HUDEP-2 (cell line): ENCODE measurements at regions not wholly inside any gene's neighbourhood (a gene's known extent, or its start where the extent isn't known, plus 50 kb on each side); places are given as distances from the start of the nearest gene placed in this dataset.

Experiments
- DNase-seq, 76 experiments: peaks; one replicate each; lab custom pipeline; 2025; ENCODE audit not compliant: unreplicated experiment in 76 of 76; lab: John Stamatoyannopoulos, UW

DNA sequence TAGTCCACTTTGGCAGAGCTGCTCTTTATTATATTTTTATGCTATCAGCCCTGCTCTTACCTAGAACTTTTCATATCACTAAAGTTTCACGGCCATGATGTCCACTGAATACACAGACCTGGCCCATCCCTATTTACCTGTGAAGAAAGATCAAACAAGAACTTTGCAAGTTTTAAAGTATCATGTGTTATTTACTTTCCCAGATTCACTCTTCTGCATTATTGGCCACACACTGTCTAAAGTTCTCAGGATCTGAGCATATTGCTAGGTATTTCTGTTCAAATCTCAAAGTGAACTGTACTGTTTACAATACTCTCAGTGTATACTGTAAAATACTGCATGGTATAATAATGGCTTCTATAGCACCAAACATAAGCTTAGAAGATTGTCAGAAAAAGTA, 405.2 kb downstream of the KLF12 start:
- DNase-seq = peak in 1 of 76 experiments; percentile 0

DNA sequence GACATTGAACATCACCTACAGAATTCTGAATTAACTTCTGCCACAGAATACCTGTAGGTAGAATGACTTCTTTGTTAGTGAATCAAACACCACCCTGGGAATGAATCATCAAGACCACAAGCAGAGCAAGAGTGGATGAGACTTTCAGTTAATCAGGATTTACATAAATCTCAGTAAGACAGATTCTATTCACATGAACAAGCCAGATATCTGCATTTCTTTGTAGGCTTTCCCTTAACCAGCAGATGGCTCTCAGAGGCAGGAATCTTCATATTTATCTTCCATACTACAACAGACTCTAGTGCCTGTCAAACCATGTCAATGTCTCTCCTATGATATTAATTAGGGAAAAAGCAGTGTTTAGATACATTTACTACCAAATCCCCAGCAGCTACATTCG, 412.1 kb downstream of the KLF12 start:
- DNase-seq = no peak

DNA sequence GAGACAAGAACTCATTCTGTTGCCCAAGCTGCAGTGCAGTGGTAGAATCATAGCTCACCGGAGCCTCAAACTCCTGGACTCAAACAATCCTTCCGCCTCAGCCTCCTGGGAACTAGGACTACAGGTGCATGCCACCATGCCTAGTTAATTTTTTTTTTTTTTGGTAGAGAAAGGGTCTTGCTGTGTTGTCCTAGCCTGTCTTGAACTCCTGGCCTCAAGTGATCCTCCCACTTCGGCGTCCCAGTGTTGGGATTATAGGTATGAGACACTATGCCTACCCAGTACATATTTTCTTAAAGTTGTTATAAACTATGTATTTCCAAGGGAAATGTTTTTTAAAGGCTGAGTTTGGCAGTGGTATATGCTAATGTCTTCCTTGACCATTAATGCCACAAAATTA, 412.6 kb downstream of the KLF12 start:
- DNase-seq = no peak

DNA sequence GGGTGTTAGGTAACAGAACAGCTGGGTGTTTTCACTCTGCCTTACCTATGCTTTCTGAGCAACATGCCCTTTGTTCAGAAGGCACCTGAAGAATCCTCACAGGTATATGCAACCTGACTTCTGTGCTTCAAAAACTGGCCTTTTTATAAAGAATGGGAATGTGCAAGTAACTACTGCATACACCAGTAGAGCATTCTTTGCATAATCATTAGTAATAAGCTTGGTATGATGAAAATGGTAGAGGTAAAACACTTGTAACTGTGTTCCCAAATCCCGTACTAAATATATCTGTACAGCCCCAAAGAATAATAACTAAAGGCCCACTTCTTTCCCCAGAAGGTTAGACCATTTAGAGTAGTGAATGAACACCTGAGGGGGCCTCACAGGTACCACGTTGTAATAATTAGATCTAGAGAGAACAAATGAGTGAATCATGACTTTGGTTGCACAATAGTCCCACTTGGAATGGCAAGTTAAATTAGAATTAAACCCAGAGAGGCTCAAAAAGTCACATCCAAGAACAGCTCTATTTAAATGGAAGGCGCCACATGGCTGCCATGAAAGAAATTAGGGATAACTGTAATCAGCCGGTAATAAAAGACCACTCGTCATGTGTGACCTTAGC, 413.9 kb downstream of the KLF12 start:
- no peak for DNase-seq

DNA sequence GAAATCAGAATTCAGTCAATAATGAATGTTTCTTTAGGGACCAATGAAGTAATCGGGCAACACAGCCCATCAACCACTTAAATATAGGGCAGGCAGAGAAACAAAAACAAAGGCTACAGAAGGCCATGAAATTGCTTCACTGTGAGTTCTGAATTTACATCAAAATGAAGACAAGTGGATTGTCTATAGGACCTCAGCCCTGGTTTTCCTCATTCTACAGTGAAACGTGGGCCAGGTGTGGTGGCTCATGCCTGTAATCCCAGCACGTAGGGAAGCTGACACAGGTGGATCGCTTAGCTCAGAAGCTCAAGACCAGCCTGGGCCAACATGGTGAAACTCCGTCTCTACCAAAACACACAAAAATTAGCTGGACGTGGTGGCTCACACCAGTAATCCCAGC, 416.0 kb downstream of the KLF12 start:
- DNase-seq = no peak

DNA sequence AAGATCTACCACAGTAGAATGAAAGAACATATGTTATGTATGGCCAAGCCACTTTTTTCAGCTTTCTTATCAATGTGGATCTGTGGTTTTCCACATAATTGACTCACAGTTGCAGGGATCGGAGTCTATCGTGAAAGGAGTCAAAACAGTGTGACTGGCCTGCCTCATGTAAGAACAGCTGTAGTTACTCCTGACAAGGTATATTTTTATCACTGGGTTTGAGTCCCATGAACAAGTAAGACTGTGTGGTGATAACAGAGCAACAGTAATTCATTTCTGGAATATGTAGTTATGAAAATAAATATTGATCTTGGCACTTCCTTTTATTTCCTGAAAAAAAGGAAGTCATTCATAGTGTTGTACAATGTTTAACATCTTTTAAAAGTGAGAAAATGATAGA, 416.6 kb downstream of the KLF12 start:
- peak in 3 of 76 experiments; percentile 4 to 7 (median 5) for DNase-seq

DNA sequence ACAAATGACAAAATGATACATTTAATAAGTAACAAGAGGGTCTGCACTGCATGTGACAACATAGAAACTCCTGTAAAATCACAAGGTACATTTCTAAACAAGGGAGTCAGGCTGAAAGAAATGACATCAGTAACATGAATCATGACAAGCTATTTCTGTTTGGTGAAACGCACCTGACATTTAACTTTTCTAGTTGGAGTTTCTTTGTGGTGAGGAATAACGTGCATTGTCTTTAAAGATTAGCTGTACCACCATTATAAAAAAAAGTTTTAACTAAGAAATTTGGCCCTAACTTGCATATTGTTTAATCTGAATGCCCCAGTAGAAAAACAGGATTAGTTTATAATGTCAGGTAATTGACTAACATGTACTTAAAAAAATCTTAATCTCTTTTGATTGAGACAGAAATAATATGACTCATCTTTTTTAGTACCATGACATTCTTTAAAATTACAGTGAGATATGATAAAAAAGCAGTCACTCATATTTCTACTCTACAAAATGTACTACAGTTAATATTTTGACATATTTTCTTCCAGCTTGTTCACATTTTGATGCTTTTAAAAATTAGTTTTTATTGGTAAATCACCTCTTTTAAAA, 418.2 kb downstream of the KLF12 start:
- no peak for DNase-seq

DNA sequence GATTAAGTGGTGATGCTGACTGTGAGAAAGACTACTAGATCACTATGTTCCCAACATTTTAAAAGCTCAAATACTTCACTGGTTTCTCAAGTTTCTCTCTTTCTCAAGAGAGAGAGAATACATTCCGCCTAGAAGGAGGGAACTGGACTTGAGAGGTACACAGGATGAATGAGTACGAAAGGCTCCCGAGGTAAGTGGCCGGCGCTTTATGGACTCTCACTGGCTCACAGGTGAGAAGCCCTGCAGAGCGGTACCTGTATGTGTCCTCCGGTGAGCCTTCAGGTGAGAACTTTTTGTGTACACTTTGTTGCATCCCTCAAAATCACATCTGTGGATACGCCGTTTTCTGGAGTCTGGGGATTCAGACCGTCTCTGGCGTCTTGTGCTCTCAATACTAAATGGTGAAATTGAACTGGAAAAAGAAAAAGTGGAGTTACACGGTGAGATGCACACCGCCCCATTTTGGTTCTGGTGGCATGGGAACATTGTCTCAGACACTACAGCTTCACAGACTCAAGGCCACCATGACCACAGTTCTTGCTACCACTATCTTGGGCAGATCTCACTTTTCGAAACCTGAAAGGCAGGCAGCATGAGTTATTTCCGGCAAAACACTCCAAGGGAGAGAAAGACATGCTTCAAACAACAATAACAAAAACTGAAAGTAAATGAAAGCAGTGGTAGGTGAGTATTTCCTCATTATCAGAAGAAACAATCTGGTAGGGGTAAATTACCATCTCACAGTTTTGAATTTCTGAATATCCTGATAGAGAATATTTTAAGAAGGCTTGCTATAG, 418.9 kb downstream of the KLF12 start:
- no peak for DNase-seq

DNA sequence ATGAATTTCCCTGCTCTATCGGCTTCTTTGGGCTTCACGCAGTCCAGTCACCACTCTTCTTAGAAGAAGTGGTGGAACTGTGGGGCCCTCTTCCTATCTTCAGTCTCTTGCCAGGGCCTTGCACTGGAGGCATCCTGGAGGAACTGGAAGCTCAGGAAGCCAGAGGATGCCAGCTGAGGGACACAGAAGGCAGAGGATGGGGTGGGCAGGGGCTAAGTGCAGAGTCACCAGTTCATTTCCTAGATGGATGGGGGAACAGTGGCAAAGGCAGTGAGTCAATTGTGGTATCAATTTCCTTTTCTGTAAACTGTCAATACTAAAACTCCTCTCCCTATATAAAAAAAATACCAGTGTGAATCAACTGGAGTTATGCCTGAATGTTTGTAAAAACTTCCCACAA, 419.7 kb downstream of the KLF12 start:
- no peak for DNase-seq

DNA sequence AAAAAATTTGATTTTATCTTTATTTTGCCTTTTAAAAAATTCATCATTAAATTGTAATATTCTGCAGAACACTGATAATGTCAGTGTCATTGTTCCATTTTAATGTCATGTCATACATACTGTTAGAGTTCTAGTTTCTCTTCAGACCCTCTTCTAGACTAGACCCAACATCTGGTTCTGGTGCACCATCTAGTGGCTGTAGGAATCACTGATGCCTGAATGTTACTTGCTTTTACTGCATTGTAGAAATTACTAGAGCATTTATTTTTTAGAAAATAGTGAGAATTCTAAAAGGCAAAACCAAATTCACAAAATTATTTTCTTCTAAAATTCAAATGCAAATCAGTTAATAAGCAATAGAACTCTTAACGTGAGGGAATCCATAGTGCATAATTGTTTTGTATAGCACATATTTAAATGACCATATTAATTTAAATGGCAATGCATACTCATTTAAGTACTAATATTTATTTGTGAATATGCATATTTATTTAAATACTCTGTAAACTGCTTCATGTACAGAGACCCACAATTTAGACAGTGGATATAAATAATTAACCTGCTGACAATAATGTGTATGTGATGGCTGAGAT, 425.7 kb downstream of the KLF12 start:
- peak in 41 of 76 experiments; percentile 1 to 59 (median 24) for DNase-seq

DNA sequence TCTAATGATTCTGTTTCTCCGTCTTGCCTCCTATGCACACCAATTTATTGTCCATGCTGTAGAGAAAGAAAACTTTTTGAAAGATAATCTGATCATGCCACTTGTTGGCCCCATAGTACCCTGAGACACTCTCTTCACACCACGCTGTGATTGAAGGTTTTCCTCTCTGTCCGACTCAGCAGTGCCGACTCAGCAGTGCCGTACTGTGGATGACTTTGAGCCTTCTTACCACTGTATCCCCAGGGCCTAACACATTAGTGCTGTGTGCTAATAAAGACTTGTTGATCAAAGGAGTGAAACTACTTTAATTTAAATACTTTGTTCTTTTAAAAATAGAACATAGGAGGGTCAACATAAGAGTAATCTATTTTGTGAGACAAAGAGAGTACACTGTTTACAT, 429.6 kb downstream of the KLF12 start:
- no peak for DNase-seq

DNA sequence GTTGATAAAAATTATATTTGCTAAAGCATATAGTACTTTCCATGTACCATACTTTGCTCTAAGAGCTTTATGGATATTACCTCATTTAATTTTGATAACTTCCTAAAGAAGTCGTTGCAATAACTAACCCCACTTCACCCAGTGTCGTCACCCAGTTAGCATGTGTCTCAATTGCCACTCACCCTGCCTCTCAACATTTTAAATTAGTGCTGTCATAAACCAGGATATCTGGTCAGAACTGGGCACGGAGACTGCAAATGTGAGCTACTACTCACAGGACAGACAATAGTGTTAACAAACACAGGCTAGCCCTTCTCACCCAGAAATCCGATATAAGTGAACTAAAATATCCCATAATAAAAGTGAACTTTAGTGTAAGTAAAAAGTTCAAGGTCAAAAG, 430.6 kb downstream of the KLF12 start:
- no peak for DNase-seq

DNA sequence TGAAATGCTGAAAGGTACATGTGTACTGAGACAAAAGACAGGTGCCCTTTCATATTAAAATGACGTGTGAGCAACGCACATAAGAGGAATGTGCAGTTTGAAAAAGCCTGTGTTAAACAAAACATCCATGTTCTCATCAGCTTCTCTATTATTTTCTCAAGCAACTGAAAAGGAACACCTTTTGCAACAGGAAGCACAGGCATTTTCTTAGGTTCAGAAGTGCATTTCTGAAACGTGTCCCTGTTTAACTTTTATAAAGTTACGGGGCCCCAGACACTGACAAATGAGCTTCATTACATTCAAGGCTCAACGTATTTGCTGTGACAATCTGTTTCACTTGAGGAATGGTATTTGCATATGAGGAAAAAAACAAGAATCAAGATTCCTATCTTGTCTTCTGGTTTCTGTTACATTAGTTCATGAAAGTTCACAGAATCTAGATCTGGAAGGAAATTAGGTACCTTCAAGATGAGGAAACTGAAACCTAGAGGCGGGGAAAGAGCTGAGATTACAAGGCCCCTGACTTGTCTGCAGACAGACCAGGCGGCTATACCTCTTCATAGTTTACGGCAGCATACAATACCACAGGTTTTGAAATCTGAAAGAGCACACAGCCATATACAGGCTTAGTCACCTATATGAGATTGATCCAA, 431.7 kb downstream of the KLF12 start:
- no peak for DNase-seq

DNA sequence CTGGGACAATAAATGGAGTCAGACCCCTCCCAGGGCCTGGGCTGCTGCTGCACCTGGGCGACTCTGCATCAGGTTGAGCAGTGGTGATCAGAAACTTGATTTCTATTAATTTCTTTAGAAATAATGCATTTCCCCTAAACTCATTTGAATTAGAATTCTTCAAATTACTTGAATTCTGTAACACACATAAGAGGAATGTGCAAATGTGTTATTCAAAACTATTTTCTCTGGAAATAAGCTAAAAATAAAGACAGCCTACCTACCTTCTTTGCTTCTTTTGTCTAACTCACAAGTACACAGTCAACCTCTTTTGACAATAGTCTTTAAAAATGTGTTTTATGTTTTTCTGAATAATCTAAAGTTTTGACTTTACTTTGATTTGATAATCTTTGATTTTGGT, 433.0 kb downstream of the KLF12 start:
- no peak for DNase-seq

DNA sequence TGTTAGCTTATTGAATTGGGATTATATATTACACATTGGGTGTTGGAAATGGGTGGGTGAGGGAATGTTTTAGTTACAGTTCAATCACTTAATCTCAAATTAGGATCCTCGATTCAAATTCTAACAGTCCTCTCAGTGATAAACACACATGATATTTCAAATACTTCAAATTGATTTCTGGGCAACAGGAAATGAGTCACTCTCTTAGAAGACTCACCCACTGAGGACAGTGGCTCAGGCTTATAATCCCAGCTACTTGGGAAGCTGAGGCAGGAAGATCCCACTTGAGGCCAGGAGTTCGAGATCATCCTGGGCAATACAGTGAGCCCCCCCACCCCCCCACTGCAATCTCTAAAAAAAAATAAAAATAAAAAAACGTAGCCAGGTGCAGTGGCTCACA, 435.3 kb downstream of the KLF12 start:
- no peak for DNase-seq

DNA sequence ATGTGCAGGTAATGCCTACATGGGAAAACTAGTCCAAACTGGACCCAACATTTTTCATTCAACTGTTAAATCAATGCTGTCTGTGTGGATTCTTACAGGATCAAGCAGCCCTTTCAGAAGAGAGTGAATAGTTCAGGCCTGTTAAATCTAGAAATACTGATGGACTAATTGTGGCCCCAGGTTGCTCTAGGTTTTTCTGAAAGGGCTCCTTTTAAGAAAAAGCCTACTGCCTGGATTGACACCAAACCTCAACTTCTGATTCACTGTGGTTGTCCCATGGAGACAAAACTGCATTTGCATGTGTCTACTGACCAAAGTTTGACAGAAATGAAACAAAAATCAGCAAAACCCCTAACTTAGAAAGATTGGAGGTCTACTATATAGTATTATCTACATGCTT, 437.0 kb downstream of the KLF12 start:
- DNase-seq = no peak

DNA sequence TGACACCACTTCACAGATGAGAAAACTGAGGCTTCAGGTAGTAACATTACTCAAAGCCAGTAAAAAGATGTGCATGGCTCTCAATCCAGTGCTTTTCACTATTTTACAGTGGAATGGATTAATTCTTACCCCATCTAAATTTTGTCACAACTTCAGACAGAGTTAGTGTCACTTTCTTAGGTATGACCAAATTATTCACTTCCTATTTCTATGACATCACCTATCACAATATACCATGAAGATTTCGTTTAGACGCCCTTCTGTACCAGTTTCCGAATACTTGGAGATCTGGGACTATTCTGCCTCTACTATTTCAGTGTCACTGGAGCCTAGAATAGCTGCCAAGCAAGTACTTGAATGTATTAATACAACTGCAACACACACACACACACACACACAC, 437.5 kb downstream of the KLF12 start:
- DNase-seq = no peak

DNA sequence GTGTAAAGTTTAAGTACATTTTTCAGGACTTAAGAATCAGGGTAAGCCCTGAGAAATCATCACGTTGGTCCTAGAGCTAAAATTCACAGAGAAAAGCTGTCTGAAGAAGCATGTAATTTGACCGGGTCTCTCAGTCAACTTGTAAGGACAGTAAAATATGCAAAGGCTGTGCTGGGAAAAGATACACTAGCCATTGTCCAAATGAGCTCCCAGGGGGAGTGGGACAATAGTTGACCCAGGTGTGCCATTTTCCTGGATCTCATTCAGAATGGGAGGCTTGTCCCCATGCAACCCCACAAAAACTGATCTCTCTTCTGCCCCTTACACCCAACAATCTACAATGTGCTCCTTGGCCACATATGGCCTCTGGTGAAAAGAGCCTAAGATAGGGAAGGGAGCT, 437.9 kb downstream of the KLF12 start:
- no peak for DNase-seq

DNA sequence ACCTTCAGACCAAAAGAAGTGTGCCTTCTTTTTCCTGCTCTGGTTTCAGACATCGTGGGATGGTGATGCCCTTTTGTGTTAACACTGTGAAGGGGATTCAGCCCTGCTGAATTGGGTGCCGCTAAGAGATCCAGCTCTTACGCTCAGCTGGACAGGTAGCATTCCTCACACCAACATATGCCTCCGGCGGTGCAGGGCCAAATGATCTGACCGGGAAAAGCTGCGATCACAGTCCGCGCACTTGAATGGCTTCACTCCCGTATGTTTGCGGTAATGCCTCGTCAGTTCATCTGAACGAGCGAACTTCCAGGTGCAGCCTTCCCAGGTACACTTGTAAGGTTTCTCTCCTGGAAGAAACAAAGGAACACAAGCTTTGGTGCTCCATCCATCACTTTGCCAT, 438.9 kb downstream of the KLF12 start:
- DNase-seq = no peak

DNA sequence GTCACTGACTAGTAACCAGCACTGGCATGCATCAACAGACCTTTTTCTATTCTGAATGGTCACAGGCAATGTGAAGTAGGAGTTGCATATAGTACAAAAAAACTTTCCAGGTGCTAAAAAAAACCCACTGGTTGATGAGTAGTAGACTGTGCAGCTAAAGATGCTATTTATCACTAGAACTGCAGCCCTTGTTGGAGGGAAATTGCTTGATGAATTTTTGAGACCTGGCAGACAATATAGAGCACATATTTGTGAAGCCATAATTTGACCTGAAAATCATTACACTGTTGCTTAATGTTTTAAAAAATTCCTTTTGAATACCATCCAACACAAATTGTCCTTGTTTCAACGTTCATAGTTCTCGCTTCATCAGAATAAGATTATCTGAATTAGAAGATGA, 441.0 kb downstream of the KLF12 start:
- no peak for DNase-seq

DNA sequence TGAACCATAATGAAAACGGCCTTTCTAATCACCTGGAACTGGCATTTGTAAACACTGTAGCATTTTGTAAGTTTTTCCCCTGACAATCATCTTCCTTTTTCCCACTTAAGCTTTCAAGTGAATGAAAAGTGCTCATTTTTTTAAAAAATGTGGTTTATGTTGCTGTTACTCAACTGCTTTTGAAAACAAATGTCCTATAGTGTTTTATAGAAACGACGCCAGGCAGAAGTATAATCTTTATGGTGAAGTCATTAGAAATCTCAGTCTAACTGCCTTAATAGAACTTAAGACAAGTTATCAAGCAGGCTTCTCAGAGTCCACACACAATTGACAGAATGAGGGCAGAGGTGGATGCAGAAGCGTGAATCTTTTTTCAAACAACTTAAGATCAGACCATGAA, 442.3 kb downstream of the KLF12 start:
- DNase-seq = no peak
